ENCODE measurements at regions not wholly inside any gene's neighbourhood (a gene's known extent, or its start where the extent isn't known, plus 50 kb on each side); places are given as distances from the start of the nearest gene placed in this dataset.

DNA sequence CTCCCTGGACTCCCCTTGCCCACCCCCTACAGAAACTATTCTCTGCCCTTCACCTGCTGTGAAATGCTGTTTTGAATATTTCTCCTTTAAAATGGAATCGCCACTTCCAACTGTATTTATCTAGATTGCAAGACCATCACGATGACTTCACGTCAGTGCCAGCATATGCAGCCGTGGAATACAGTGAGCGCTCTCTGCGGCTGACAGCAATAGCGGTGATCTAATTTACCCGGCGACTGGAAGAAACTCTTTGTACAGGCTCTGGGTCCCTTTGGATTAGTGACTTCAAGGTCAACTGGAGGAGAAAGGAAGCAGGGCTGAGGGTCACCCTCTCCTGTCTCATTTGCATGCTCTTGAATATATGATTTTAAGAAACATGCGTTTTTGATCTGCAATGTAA lies 192.0 kb downstream of the IRX1 start:
- H3K27ac ChIP-seq (replicated peaks) = no peak overlapping the region
- no peak for DNase-seq (ENCODE audit: low read depth in 1 of 2, low spot score in 1 of 2)
- no peak overlapping the region for H3K4me3 ChIP-seq (replicated peaks; ENCODE audit: insufficient read depth, low read length)
- no peaks in the 10 kb centered on the region for H3K27me3 ChIP-seq (ENCODE audit: insufficient read depth, poor library complexity, severe bottlenecking)
- TF ChIP-seq POLR2AphosphoS5 (IDR thresholded peaks at IDR 0.05; ENCODE audit: low read depth) (no peak), GABPA (IDR thresholded peaks at IDR 0.05; ENCODE audit: low read depth) (no peak), SPI1 (IDR thresholded peaks at IDR 0.05; ENCODE audit: borderline replicate concordance, low read depth) (no peak)
- TF ChIP-seq, protein P1, sequence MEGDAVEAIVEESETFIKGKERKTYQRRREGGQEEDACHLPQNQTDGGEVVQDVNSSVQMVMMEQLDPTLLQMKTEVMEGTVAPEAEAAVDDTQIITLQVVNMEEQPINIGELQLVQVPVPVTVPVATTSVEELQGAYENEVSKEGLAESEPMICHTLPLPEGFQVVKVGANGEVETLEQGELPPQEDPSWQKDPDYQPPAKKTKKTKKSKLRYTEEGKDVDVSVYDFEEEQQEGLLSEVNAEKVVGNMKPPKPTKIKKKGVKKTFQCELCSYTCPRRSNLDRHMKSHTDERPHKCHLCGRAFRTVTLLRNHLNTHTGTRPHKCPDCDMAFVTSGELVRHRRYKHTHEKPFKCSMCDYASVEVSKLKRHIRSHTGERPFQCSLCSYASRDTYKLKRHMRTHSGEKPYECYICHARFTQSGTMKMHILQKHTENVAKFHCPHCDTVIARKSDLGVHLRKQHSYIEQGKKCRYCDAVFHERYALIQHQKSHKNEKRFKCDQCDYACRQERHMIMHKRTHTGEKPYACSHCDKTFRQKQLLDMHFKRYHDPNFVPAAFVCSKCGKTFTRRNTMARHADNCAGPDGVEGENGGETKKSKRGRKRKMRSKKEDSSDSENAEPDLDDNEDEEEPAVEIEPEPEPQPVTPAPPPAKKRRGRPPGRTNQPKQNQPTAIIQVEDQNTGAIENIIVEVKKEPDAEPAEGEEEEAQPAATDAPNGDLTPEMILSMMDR (IDR thresholded peaks at IDR 0.05; ENCODE audit: insufficient read depth, low read length) = no peak
- TF ChIP-seq, protein P2, sequence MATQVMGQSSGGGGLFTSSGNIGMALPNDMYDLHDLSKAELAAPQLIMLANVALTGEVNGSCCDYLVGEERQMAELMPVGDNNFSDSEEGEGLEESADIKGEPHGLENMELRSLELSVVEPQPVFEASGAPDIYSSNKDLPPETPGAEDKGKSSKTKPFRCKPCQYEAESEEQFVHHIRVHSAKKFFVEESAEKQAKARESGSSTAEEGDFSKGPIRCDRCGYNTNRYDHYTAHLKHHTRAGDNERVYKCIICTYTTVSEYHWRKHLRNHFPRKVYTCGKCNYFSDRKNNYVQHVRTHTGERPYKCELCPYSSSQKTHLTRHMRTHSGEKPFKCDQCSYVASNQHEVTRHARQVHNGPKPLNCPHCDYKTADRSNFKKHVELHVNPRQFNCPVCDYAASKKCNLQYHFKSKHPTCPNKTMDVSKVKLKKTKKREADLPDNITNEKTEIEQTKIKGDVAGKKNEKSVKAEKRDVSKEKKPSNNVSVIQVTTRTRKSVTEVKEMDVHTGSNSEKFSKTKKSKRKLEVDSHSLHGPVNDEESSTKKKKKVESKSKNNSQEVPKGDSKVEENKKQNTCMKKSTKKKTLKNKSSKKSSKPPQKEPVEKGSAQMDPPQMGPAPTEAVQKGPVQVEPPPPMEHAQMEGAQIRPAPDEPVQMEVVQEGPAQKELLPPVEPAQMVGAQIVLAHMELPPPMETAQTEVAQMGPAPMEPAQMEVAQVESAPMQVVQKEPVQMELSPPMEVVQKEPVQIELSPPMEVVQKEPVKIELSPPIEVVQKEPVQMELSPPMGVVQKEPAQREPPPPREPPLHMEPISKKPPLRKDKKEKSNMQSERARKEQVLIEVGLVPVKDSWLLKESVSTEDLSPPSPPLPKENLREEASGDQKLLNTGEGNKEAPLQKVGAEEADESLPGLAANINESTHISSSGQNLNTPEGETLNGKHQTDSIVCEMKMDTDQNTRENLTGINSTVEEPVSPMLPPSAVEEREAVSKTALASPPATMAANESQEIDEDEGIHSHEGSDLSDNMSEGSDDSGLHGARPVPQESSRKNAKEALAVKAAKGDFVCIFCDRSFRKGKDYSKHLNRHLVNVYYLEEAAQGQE (IDR thresholded peaks at IDR 0.05; ENCODE audit: insufficient replicate concordance, low read depth) = no peak

DNA sequence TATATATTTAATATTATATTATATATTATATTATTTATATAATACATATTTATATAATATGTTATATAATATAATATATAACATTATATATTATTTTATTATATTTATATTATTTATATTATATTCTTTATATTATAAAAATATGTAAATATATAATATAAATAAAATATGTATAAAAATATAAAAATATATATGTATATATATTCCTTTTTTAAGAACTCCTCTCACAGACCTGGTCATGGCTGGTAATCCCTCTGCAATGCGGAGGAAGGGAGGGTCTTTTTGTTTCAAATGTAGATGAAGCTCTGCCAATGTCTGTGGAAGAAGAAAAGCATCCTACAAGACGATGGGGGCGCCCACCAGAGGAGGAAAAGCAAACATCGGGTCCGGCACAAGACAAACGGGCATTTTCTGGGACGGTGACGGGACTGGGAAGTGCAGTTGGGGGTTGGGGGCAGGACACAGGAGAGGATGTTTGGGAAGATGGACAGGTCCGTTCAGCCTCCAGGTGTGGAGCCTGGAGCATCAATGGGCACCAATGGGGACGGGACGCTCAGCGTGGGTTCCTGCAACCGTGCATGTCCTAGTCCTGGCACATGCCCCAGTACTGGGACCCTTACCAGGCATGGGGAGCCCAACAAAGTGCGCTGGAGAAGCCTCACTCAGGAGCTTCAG lies 194.0 kb downstream of the IRX1 start:
- H3K27me3 ChIP-seq (ENCODE audit: insufficient read depth, poor library complexity, severe bottlenecking) = no peaks in the 10 kb centered on the region
- TF ChIP-seq SPI1 (IDR thresholded peaks at IDR 0.05; ENCODE audit: borderline replicate concordance, low read depth) = no peak
- TF ChIP-seq GABPA (IDR thresholded peaks at IDR 0.05; ENCODE audit: low read depth) = no peak

DNA sequence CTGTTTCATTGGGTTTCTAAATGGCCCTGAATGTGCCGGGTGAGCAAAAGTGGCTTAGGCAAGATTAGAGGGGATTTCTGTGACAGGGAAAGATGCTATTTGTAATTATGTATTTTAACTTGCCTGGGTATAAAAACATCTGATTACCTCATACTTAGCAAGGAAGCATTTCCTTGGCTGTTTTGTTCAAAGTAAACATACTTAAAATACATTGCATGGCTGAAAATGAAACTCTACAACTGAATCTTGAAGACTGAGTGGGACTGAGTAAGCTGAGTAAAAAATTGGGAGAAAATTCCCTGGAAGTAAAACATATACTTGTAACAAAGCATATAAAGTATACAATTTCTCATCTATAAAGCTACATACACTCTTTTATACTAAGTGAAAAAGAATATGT lies 197.5 kb downstream of the IRX1 start:
- no peak overlapping the region for H3K4me3 ChIP-seq (replicated peaks; ENCODE audit: insufficient read depth, low read length)
- no peaks in the 10 kb centered on the region for H3K27me3 ChIP-seq (ENCODE audit: insufficient read depth, poor library complexity, severe bottlenecking)
- no peak overlapping the region for H3K27ac ChIP-seq (replicated peaks)
- TF ChIP-seq SPI1 (IDR thresholded peaks at IDR 0.05; ENCODE audit: borderline replicate concordance, low read depth) (no peak), POLR2AphosphoS5 (IDR thresholded peaks at IDR 0.05; ENCODE audit: low read depth) (no peak), GABPA (IDR thresholded peaks at IDR 0.05; ENCODE audit: low read depth) (no peak)
- TF ChIP-seq, protein P1 (IDR thresholded peaks at IDR 0.05; ENCODE audit: insufficient read depth, low read length) = no peak
- TF ChIP-seq, protein P2 (IDR thresholded peaks at IDR 0.05; ENCODE audit: insufficient replicate concordance, low read depth) = no peak
- DNase-seq (ENCODE audit: low read depth in 1 of 2, low spot score in 1 of 2) = no peak

More for the DNA sequence above, 194.0 kb downstream of the IRX1 start:
- DNase-seq (ENCODE audit: low read depth in 1 of 2, low spot score in 1 of 2) = no peak
- no peak overlapping the region for H3K27ac ChIP-seq (replicated peaks)
- no peak overlapping the region for H3K4me3 ChIP-seq (replicated peaks; ENCODE audit: insufficient read depth, low read length)

DNA sequence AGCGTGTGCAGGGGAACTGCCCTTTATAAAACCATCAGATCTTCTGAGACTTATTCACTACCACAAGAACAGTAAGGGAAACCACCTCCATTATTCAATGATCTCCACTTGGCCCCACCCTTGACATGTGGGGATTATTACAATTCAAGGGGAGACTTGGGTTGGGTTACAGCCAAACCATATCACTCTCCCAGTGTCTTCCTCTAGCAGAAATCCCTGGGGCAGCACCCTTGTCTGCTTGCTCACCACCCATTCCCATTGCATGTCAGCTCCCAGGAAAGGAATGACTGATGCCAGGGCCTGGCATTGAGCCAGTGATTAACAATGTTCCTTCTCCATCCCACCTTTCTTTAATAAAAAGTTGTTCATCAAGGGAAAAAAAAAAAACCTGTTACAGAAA lies 199.0 kb downstream of the IRX1 start:
- no peak for TF ChIP-seq POLR2AphosphoS5 (IDR thresholded peaks at IDR 0.05; ENCODE audit: low read depth)
- TF ChIP-seq, protein P2 (IDR thresholded peaks at IDR 0.05; ENCODE audit: insufficient replicate concordance, low read depth) = no peak
- no peak for DNase-seq (ENCODE audit: low read depth in 1 of 2, low spot score in 1 of 2)
- H3K4me3 ChIP-seq (replicated peaks; ENCODE audit: insufficient read depth, low read length) = no peak overlapping the region

More for the DNA sequence above, 199.0 kb downstream of the IRX1 start:
- Histone ChIP-seq H3K27ac (replicated peaks) (no peak overlapping the region), H3K27me3 (ENCODE audit: insufficient read depth, poor library complexity, severe bottlenecking) (no peaks in the 10 kb centered on the region)
